Uterus (tissue), 2 donors: ENCODE measurements at regions not wholly inside any gene's neighbourhood (a gene's known extent, or its start where the extent isn't known, plus 50 kb on each side); places are given as distances from the start of the nearest gene placed in this dataset.

Experiments used
- CTCF ChIP-seq, 4 experiments: fragments of 200-600 bp in 2 of 4; fragments of 450-650 bp in 2 of 4; sonication (generic) in 2 of 4; IDR thresholded peaks; one replicate each; pipeline ENCODE4 v1.5.1; 2016 to 2019; ENCODE audit warnings: antibody characterized with exemption in 4 of 4, mild to moderate bottlenecking in 2 of 4, moderate library complexity in 1 of 4
- POLR2A ChIP-seq, 2 donors: fragments of 450-650 bp; IDR thresholded peaks; one replicate each; pipeline ENCODE4 v1.6.1; 2016; ENCODE audit warnings: antibody characterized with exemption in 2 of 2, mild to moderate bottlenecking in 1 of 2, moderate library complexity in 1 of 2

DNA sequence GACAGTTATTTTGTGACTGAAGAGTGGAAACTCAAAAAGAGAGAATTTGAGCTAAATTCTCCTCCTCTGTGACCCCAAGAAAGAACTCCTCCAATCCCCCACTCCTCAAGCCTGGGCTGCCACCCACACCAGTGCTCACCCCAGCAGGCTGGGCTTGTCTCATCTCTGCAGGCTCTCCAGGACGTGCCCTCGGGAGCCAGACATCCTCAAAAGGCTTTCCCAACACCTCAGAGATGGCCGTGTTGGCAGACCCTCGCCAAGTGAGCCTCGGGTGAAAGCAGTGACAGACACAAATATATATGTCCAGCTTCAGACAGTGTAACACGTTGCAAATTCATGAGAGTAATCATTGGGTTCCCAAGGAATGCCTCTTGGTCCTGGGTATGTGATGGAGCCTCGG is 377.7 kb upstream of the SALL3 start:
- TF ChIP-seq CTCF (IDR thresholded peaks at IDR 0.05) (no peak), POLR2A (IDR thresholded peaks at IDR 0.05) (no peak)
